Fibroblast of gingiva (primary cell): ENCODE measurements at regions not wholly inside any gene's neighbourhood (a gene's known extent, or its start where the extent isn't known, plus 50 kb on each side); places are given as distances from the start of the nearest gene placed in this dataset.
"Not testable (repeated sequence)": the region's sequence is repeated elsewhere in the genome, so short reads cannot be mapped to it uniquely, and the experiment has no call there.

Experiments used
- DNase-seq: peaks from one replicate; pipeline ENCODE4 v3.0.0-alpha.2; 2011; ENCODE audit warnings: low read depth

GRCh38 chr5:126150319-126150718 lies 272.9 kb upstream of the GRAMD2B start:
- DNase-seq, result not testable (repeated sequence)

- DNase-seq, result not testable (repeated sequence)
Observed at GRCh38 chr5:126155298-126155697, 267.9 kb upstream of the GRAMD2B start.

- DNase-seq, result no peak
Observed at GRCh38 chr5:126166368-126166767, 256.8 kb upstream of the GRAMD2B start.

GRCh38 chr5:126168785-126169184 lies 254.4 kb upstream of the GRAMD2B start:
- DNase-seq, result no peak

- DNase-seq, result no peak
Observed at GRCh38 chr5:126171916-126172315, 251.3 kb upstream of the GRAMD2B start.

- no peak for DNase-seq
Observed at GRCh38 chr5:126172812-126173211, 250.4 kb upstream of the GRAMD2B start.

GRCh38 chr5:126178521-126178920 lies 244.7 kb upstream of the GRAMD2B start:
- peak; percentile 51 for DNase-seq

GRCh38 chr5:126182971-126183695 lies 240.1 kb upstream of the GRAMD2B start:
- peak; percentile 75 for DNase-seq

GRCh38 chr5:126184474-126184873 lies 238.7 kb upstream of the GRAMD2B start:
- DNase-seq, result no peak

- no peak for DNase-seq
Observed at GRCh38 chr5:126186210-126186609, 237.0 kb upstream of the GRAMD2B start.

- DNase-seq, result no peak
Observed at GRCh38 chr5:126188804-126189203, 234.4 kb upstream of the GRAMD2B start.

GRCh38 chr5:126189231-126189630 lies 234.0 kb upstream of the GRAMD2B start:
- DNase-seq, result no peak

- DNase-seq, result no peak
Observed at GRCh38 chr5:126189862-126190261, 233.3 kb upstream of the GRAMD2B start.

GRCh38 chr5:126192226-126192625 lies 231.0 kb upstream of the GRAMD2B start:
- no peak for DNase-seq

GRCh38 chr5:126195410-126196100 lies 227.7 kb upstream of the GRAMD2B start:
- DNase-seq, result no peak

- no peak for DNase-seq
Observed at GRCh38 chr5:126198531-126198930, 224.7 kb upstream of the GRAMD2B start.

GRCh38 chr5:126199467-126199866 lies 223.7 kb upstream of the GRAMD2B start:
- DNase-seq, result no peak

- no peak for DNase-seq
Observed at GRCh38 chr5:126208691-126209090, 214.5 kb upstream of the GRAMD2B start.

GRCh38 chr5:126210955-126211354 lies 212.3 kb upstream of the GRAMD2B start:
- no peak for DNase-seq

GRCh38 chr5:126219616-126220015 lies 203.6 kb upstream of the GRAMD2B start:
- no peak for DNase-seq

- DNase-seq, result no peak
Observed at GRCh38 chr5:126220725-126221124, 202.5 kb upstream of the GRAMD2B start.

GRCh38 chr5:126228934-126229333 lies 194.3 kb upstream of the GRAMD2B start:
- no peak for DNase-seq

- peak; percentile 20 for DNase-seq
Observed at GRCh38 chr5:126233256-126233655, 190.0 kb upstream of the GRAMD2B start.
